Dermis microvascular lymphatic vessel endothelial cell (primary cell): ENCODE measurements at regions not wholly inside any gene's neighbourhood (a gene's known extent, or its start where the extent isn't known, plus 50 kb on each side); places are given as distances from the start of the nearest gene placed in this dataset.
"Not testable (repeated sequence)": the region's sequence is repeated elsewhere in the genome, so short reads cannot be mapped to it uniquely, and the experiment has no call there.

Experiments used
- DNase-seq, 2 donors: peaks; one replicate each; pipeline versions ENCODE4 v3.0.0 to v3.0.0-alpha.2; 2010; ENCODE audit warnings: low read depth in 2 of 2

GRCh38 chr13:40028446-40028845 is 373.0 kb downstream of the COG6 start:
- no peak for DNase-seq

GRCh38 chr13:40031031-40031430 is 375.6 kb downstream of the COG6 start:
- DNase-seq, result peak in 1 of 2 donors; percentile 65

DNA sequence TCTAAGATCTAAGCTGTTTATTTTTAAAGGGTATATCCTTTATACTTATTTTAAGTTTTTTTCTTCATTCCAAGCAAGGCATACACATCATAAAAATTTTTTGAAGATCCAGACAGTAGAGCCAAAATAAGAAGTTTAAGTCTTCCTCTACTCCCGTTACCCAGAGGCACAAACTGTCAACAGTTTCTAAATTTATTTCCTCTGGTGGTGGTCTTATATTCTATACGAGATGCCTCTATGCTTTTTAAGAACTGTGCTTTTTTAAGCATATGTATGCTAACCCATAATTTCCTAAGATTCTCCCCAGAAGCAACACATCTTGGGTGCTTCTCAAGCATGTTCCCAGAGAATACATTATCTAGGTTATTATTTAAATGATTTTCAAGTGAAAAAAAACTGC is 383.6 kb downstream of the COG6 start:
- DNase-seq, result no peak

DNA sequence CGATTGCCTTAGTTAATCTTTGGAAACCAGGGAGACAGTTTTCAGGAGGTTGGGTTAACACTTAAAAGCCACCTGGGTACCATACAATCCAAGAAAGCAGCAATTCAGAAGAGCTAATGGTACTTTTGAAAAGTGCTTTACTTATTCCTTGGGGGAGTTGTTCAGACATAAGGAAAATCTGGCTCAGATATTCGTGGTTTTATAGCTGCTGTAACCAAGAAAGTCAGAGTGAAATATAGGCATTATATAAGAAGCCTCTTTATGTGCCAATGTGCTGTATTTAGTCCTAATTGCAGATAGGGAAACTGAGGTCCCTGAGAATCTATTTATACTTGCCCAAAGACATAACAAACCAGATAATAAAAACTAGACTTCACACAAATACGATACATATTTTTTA is 387.5 kb downstream of the COG6 start:
- no peak for DNase-seq

- DNase-seq, result no peak
Observed at GRCh38 chr13:40043764-40044163, 388.3 kb downstream of the COG6 start.

- no peak for DNase-seq
Observed at GRCh38 chr13:40047322-40047771, 391.9 kb downstream of the COG6 start.

DNA sequence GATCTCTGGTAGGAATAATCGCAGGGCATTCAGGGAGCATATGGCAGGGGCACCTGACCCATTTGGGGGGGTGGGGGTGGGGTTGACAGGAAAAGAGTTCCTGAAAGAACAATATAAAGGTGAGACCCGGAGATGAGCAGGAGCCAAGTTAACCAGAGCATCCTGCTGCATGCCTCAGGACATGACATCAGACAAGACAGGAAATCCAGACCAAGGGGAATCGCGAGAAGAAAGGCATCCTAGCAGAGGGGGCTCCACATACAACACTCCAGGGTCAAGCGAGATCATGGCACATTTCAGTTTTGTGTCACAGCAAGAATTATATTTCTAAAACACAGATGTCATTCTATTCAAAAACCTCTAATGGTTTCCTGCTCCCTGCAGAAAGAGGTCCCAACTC is 393.1 kb downstream of the COG6 start:
- peak; percentile 54 to 56 for DNase-seq

DNA sequence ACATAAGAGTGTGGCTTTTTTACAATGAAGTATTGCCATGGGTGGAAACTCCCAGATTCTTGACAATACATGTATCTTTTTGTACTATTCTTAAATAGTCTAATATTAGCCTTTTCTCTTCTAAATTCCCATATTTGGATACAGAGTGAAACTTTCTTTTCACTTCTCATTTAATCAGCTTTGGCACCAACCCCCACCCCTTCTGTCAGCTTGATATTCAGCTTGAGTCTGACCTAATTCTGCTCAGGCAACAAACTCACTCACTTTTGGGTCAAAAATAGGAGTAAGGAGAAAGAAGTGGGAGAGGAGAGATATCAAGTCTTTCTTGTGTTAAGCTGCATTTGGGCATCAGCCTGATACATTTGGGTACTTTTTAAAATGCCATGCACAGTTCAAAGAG is 397.5 kb downstream of the COG6 start:
- no peak for DNase-seq

DNA sequence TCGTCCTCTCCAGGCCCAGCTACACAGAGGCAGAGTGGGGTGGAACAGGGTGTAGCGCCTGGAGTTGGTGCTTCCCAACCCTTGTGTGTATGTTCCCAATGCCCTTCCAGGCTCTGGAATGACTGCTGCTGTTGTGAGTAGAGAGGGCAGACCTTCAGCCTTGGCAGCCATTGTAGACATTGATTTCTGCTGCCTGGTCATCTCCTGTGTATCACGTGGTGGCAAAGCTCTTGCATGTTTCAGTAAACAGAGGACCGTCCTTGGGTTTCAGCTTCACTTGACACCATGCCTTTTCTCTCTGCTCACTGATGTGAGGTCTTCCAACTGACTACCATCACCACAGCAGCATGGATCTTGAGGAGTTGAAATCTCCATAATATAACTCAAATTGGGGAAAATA is 397.9 kb downstream of the COG6 start:
- no peak for DNase-seq

DNA sequence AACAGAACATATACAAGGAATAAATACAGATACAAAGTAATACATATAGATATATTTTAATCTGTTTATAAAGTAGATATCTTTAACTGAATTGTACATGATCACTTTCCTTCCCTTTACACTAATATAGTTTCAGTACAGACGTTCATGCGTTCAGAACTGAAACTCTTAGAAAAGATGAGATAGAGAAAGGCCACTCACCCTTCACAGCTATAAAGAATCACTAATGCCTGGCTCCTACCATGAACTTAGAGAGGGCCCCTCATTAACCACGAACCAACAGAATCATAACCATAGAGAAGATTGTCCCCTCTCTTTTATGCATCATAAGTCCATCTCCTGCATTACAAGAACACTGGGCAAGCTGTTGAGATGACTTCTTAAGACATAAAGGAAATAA is 399.0 kb downstream of the COG6 start:
- not testable (repeated sequence) for DNase-seq

- no peak for DNase-seq
Observed at GRCh38 chr13:40056898-40057619, 401.6 kb downstream of the COG6 start.

DNA sequence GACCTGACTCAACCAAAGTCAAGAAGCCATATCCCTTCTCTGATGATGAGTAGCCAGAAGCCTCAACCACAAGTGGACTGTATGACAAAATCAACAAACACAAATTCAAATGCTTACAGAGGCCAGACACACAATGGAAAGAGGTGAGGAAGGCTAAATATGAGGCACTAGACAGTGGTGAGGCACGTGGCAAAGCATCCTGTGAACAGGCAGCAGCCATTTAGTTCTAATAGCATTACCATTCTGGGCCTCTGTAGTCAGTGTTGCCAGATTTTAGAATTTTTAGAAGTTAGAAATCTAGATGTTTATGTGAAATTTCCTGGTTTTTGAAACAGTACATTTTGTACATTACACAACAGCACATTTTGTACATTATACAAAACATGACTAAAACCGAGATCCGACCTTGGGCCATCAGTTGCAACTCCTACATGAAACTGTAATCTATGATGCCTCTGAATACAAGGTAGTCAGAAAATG is 403.3 kb downstream of the COG6 start:
- no peak for DNase-seq

DNA sequence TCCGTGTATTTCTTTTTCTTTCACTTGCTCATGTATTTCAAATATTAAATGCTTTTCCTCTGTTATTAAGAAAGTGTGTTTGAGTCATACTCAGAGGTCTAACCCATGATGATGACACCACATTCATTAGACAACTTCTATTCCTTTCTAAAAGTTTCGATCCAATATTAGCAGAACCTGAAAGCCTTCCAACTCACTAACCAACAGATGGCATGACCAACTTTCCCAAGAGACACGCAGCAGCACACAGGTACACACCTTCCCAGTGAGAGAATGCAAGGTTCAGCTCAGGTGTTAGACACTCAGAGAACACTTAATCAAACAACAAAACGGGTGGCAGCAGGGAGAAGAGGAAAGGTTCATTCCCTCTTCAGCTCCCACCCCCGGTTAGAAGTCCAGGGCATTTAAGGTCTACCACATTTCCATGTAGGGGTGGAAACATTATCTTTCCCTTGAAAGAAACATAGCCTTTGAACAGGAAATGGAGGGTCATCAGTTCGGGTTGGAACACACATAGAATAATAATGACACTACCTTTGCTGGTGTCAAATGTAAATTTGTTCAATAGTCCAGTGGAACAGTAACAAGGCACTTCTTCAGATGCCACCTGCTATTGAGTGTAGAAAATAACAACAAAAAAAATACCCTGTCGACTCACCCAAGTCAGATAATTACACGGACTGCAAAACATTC is 404.2 kb downstream of the COG6 start:
- DNase-seq, result peak; percentile 24 to 39

DNA sequence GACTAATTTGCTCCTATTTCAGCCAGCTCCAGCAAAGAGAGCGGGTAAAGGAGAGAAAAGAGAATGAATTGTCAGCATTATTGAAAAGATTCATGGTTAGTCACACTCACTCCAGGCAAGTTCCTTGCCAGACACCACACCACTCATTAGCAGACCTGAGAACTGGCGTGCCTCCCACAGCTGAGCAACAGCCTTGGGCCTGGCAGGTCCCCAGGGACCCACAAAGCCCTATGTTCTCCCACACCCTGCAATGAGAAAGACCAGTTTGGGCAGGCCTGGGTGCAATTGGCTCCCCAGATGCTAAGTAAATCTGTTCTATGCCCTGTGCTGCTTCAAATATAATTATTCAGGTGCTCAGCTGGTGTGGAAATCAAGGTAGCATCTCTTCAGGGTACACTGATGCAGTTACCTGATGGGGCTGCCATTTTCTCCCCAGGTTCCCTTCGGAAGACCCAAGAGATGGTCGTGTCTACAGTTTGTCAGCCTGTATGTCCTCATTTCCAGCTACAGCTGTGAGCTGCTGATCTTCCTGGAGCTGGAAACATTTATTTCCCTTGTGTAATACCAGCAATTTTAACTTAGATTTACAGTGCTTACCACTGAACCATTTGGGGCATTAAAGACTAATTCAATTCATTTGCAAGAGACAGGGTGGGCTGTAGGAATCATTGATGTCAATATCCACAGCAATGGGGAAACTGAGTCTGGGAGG is 405.0 kb downstream of the COG6 start:
- peak in 1 of 2 donors; percentile 46 for DNase-seq

DNA sequence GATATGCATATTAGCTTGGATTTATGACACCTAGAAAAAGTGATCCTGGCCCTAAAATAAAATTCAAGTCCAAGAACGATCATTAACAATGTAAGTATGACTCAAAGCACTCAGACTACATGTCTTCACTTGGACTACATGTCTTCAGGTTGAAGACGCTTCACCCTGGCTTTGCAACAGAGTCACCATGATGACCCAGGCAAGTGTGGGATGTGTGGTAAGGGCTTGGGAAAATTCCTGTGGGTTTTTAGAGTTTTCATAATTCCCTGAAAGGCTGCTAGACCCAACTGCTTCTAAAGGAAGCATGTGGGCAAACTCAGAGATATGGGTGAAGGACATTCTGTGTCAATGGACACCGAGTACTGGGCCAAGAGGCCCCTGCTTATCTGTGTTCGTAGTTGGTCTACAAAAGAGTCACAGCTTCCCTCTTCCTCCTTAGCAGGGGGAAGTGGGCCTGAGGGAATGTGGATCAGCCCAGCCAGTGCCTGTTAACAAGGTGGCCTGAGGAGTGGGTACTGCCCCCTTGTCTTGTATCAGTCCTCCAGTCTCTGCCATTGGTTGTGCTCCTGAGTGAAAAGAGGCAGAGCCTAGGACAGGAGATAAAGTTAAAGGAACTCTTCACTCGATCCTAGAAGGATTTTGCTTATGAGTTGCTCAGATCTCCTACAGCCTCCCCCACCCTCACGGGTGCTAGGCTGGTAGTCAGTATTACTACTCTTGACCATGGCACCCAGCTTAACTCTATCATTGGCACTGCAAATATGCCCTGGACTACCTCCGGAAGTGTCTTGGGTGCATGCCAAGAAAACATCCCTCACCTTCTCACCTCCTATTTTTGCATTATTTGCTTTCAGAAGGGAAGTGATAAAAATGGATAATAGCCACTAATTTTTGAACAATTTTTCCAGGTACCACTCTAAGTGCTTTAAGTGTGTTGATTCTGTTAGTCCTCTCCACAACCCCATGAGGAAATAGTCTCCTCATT is 406.3 kb downstream of the COG6 start:
- no peak for DNase-seq

DNA sequence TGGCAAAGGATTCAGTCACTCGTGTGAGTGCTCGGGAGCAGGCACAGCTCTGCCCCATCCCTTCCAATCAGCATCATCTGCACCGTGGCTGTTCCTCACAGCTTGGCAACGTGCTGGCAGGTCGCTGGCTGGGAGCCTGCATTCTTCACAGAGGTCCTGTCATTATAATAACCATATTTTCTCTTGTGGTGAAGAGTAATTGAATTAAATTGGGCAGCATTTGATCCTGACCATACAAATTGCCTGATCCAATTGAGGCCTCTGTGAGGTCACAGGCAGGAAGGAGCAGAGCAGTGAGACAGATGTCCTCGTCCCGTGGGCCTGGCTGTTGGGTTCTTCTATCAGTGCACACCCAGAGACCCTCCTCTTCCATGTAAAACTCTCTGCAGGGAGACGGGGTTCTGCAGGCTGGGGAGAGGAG is 407.8 kb downstream of the COG6 start:
- DNase-seq, result no peak

DNA sequence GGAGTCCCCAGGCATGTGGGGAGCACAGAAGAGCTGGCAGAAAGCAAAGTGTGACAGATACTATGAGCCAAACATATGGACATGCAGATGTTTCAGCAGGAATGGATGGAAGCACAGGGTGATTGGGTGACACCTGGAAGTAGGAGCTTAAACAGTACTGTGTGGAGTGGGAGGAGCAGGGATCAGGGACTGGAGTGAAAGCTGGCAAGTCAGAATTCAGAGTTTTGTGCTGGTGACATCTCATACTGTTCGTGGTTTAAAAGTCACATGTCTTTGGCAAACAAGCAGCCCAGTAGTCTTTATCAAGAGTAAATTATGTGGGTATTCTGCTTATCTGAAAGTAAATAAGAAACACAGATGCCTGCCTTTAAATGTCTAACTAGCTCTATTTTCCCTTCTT is 408.2 kb downstream of the COG6 start:
- no peak for DNase-seq

DNA sequence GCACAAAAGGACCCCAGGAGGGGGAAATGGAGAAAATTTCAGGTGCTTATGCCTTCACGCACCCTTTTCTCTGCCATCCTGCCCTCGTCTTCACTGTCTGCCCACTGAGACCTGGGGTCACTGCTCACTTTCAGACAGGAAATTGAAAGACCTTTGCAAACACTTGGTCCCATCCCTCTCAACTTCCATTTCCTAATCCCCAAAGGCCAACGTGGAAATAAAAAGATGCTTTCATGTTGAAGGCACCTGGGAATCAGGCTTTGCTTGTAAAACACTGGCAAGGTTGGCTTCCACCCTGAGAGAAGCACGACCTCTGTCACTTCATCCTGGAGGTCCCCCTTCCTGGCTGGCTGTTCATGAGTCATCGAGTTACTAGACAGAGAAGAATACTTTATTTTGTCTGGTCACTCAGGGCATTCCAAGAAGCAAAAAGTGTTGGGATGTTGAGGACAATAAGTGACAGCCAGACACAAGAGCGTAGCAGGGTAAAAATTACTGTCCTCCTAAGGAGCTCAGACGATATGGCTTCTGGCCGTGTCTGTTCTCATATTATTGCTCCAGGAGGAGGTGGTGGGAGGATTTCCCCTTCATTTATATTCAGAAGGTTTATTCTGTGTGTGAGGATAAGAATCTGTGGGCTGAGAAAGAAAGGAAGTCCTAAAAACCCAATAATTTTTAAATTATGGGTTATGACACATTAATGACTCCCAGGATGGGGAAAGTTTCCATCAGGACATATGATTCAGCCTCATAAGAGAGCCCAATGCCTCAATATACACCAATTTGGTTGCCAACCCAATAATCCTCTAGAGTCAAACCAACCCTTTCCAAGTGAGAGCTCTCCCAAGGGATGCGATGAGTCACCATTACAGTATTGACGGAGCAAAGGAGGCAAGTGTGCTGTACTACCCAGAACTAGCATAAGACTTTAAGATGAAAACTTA is 409.0 kb downstream of the COG6 start:
- DNase-seq, result peak in 1 of 2 donors; percentile 61

DNA sequence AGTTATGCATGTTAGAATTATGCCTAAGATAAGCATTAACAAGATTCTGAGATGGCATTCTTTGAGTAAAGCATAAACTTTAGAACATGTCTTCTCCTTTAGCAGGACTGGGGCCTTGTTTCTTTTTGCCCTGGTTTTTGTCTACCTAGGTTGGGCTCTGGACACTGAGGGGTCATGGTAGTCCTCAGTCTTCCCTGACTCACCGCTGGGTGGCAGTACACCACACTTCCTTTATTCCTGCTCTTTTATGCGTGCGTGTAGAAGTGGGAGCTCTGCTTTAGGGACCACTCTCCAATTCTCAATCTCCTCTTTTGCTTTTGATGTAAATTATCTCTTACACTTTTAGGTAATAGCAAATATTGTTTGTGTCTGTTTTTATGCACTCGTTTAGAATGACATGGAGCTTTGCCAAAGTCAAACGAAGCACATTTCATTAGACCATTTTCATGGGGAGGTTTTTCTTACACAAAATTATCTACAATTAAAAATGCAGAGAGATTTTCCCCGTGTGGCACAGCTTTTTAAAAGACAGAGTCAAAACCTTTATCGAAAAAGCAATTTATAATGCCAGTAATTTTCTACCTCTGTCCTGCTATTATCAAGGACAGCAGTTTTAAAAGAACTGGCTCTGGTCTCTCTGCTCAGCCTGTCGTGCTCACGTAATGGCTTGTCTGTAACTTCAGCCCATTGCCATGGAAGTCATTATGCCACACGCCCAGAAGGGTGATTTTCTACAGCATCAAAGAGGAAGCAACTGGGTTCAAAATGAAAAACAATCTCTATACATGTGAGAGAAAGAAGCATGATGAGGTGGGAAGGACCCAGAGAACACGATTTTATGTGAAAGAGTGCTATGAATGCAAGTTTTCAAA is 413.9 kb downstream of the COG6 start:
- DNase-seq, result peak; percentile 83 to 84
